AG10803 (cell line): ENCODE measurements at regions not wholly inside any gene's neighbourhood (a gene's known extent, or its start where the extent isn't known, plus 50 kb on each side); places are given as distances from the start of the nearest gene placed in this dataset.

Experiments used
- DNase-seq: peaks from one replicate; pipeline ENCODE4 v3.0.0; 2010; ENCODE audit warnings: low read depth
- H3K4me3 ChIP-seq: 2 replicates; pipeline ENCODE4 v1.5.1; 2011; ENCODE audit warnings: mild to moderate bottlenecking, low read length, control low read depth
- TF ChIP-seq, protein P1 (sequence below): conservative IDR thresholded peaks from 2 replicates; pipeline ENCODE4 v1.5.1; 2011; ENCODE audit warnings: mild to moderate bottlenecking, low read length, control low read depth, inconsistent platforms

DNA sequence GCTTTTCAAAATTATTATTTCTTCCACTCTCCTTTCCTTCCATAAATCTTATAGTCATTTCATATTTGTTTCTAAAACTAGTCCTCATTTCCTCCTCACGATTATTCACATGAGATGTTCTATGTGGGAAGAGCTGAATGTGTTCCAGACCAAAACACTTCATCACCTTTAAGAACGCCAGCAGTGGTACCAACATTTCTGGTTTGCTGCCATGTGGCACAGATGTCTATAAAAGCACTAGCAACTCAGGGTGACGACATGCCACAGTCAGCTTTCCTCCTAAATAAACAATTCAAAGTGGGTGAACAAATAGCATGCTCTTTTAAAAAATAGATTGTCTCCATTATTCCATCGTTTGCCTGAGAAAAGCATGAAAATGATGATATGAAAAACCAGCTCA, 1217.8 kb upstream of the ADGRL2 start:
- DNase-seq: peak; percentile 8
- TF ChIP-seq, protein P1, sequence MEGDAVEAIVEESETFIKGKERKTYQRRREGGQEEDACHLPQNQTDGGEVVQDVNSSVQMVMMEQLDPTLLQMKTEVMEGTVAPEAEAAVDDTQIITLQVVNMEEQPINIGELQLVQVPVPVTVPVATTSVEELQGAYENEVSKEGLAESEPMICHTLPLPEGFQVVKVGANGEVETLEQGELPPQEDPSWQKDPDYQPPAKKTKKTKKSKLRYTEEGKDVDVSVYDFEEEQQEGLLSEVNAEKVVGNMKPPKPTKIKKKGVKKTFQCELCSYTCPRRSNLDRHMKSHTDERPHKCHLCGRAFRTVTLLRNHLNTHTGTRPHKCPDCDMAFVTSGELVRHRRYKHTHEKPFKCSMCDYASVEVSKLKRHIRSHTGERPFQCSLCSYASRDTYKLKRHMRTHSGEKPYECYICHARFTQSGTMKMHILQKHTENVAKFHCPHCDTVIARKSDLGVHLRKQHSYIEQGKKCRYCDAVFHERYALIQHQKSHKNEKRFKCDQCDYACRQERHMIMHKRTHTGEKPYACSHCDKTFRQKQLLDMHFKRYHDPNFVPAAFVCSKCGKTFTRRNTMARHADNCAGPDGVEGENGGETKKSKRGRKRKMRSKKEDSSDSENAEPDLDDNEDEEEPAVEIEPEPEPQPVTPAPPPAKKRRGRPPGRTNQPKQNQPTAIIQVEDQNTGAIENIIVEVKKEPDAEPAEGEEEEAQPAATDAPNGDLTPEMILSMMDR: no peak
- no peak overlapping the region for H3K4me3 ChIP-seq

GRCh38 chr1:80579055-80579454, 1221.7 kb upstream of the ADGRL2 start:
- no peak overlapping the region for H3K4me3 ChIP-seq

DNA sequence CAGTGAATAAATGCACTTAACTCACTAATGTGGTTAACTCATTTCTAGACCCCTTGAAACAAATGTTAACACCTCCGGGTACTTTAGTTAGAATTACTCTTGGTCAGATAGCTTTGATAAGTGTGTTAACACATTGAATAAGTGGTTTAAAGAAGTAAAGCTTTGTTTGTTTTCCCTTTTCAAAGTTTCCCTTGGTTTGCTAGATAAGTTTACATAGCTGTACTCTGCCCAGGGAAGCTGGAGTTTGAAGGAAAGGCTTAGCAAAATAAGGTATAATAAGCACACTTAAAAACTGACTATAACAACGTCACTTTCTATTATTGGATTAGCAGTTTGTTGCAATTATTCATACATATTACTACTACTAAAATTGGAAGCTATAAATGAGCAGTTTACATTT, 1233.9 kb upstream of the ADGRL2 start:
- TF ChIP-seq, protein P1: no peak
- no peak for DNase-seq
- no peak overlapping the region for H3K4me3 ChIP-seq

More at GRCh38 chr1:80579055-80579454, 1221.7 kb upstream of the ADGRL2 start:
- DNase-seq: no peak
- TF ChIP-seq, protein P1: no peak

DNA sequence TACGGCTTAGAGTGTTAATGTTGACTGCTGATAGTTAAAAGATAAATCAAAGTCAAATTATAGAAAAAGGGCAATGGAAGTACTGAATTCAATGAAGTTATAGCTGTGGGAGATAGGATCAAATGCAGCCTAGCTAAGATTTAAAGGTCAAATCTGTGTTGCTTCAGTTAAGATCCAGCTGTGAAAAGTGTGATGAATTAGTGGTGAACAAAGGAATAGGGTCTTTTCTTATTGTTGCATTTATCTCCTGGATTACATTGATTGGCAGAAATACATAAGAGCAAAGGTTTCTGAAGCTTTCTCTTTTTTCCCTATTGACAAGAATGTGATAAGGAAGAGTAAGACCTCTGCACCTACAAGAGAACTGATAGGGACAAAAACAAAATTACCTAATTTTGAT, 1234.6 kb upstream of the ADGRL2 start:
- H3K4me3 ChIP-seq: no peak overlapping the region
- TF ChIP-seq, protein P1: no peak
- no peak for DNase-seq

DNA sequence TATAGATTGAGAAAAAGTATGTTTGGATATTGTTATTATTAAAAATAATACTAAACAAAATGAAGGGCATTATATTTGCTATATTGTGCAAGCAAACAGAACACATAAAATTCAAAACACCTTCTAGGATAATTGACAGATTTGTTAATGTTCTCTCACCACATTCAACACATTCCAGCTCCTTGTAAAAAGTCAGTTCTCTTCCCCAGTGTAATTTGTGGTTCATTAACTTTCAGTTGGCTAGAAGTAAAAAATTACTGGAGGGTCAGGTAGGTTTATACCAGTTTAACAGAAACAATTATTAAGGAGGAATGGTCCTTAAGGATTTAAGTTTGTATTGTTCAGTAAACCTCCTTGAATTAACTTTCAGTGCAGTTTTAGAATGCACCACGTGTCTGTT, 1235.3 kb upstream of the ADGRL2 start:
- DNase-seq: no peak
- TF ChIP-seq, protein P1: no peak
- H3K4me3 ChIP-seq: no peak overlapping the region

DNA sequence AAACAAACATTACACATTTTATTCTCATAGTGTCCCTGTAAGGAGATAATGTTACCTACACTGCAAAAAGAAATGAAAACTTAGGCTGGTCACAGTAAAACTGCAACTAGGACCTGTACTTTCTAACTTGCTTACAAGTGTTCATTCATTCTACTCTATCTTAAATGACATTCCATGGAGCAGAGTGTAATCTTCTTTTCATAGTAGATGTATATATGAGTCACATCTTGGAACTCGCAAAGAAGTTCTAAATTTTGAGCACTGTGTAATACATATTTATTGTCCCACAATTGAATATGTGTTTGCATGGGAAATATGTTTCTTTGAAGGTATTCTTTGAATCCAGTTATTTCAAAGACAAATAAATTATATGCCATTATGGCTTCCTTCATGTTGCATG, 1258.5 kb upstream of the ADGRL2 start:
- H3K4me3 ChIP-seq: no peak overlapping the region
- DNase-seq: no peak
- TF ChIP-seq, protein P1: no peak

GRCh38 chr1:80540596-80540995, 1260.1 kb upstream of the ADGRL2 start:
- TF ChIP-seq, protein P1: no peak
- DNase-seq: no peak

More at GRCh38 chr1:80540596-80540995, 1260.1 kb upstream of the ADGRL2 start:
- no peak overlapping the region for H3K4me3 ChIP-seq
